Aorta (tissue), 5 donors: ENCODE measurements at regions not wholly inside any gene's neighbourhood (a gene's known extent, or its start where the extent isn't known, plus 50 kb on each side); places are given as distances from the start of the nearest gene placed in this dataset.

Source experiments
- ATAC-seq: fragments of 200-7000 bp; cut with Tn5 transposase; one replicate; pipeline ENCODE4 v1.9.1; 2022; ENCODE audit warnings: moderate library complexity; ENCODE audit not compliant: low FRiP score
- DNase-seq, 2 donors: peaks; one replicate each; pipeline ENCODE4 v3.0.0-alpha.2; 2020
- H3K27ac ChIP-seq, 2 donors: one replicate each; pipeline ENCODE4 v1.5.1; 2013; ENCODE audit warnings: low read length in 2 of 2, mild to moderate bottlenecking in 2 of 2, moderate library complexity in 2 of 2, control low read depth in 1 of 2, inconsistent platforms in 1 of 2, low read depth in 1 of 2
- H3K27me3 ChIP-seq, 2 donors: one replicate each; pipeline ENCODE4 v1.6.1; 2013; ENCODE audit warnings: control low read depth in 1 of 2, low read length in 1 of 2, mild to moderate bottlenecking in 1 of 2, moderate library complexity in 1 of 2; ENCODE audit not compliant: insufficient read depth in 2 of 2, control insufficient read depth in 1 of 2
- H3K36me3 ChIP-seq, 2 donors: one replicate each; pipeline ENCODE4 v1.6.1; 2013; ENCODE audit warnings: control low read depth in 1 of 2, low read length in 1 of 2, mild to moderate bottlenecking in 1 of 2; ENCODE audit not compliant: insufficient read depth in 2 of 2, control insufficient read depth in 1 of 2
- H3K4me1 ChIP-seq, 2 donors: one replicate each; pipeline ENCODE4 v1.6.1; 2013; ENCODE audit warnings: low read length in 2 of 2, control low read depth in 1 of 2, mild to moderate bottlenecking in 1 of 2, moderate library complexity in 1 of 2; ENCODE audit not compliant: insufficient read depth in 2 of 2, control insufficient read depth in 1 of 2
- H3K4me3 ChIP-seq, 2 donors: one replicate each; pipeline ENCODE4 v1.5.1; 2013; ENCODE audit warnings: low read length in 2 of 2, control low read depth in 1 of 2, mild to moderate bottlenecking in 1 of 2
- H3K9me3 ChIP-seq: one replicate; pipeline ENCODE4 v1.6.1; 2013; ENCODE audit warnings: mild to moderate bottlenecking, low read length; ENCODE audit not compliant: control insufficient read depth
- whole genome bisulfite sequencing, 2 donors: extraction: QIAGEN DNeasy Blood & Tissue Kit; methylation state at CpG; one replicate each; pipeline ENCODE4 v1.1.7; 2013; 5-methylcytosine and 5-hydroxymethylcytosine counted together
- intact Hi-C, 2 donors: fragments of 100-400 bp; cut with DNase I; formaldehyde crosslinking; loops; one replicate each; pipeline versions ENCODE4 v1.14.2 to v1.15.0; 2022
- donor health status: healthy with polysubstance abuse.
- donor health status: Bipolar disorder and iron deficiency.
- donor health status: DM: no; HTN: no; CAD: no.
- donor health status: DM: no; HTN: no; CAD: no.
- donor health status: DM: yes; HTN: yes; CAD: no.

GRCh38 chr11:30111786-30112185, 95.0 kb upstream of the KCNA4 start:
- Histone ChIP-seq H3K36me3 (no peaks in the 10 kb centered on the region), H3K27ac (no peak overlapping the region), H3K27me3 (no peaks in the 10 kb centered on the region), H3K9me3 (no peaks in the 10 kb centered on the region), H3K4me3 (no peak overlapping the region), H3K4me1 (no peaks in the 10 kb centered on the region)
- 43 to 45% methylated on average over 1 of the region's 1 CpG for WGBS, 2 donors
- intact Hi-C loops: no loop called here
- DNase-seq (no peak), ATAC-seq (no peak)

GRCh38 chr11:30113326-30113898, 96.6 kb upstream of the KCNA4 start:
- DNase-seq (no peak), ATAC-seq (no peak)
- 23 to 31% methylated on average over 2 of the region's 2 CpGs for WGBS, 2 donors
- no peaks in the 10 kb centered on the region for H3K9me3 ChIP-seq
- H3K27me3 ChIP-seq: no peaks in the 10 kb centered on the region
- intact Hi-C loops: no loop called here
- no peaks in the 10 kb centered on the region for H3K4me1 ChIP-seq
- H3K4me3 ChIP-seq: no peak overlapping the region
- no peaks in the 10 kb centered on the region for H3K36me3 ChIP-seq
- H3K27ac ChIP-seq: no peak overlapping the region

- Histone ChIP-seq H3K9me3 (no peaks in the 10 kb centered on the region), H3K27me3 (no peaks in the 10 kb centered on the region), H3K4me1 (no peaks in the 10 kb centered on the region), H3K27ac (no peak overlapping the region), H3K36me3 (no peaks in the 10 kb centered on the region), H3K4me3 (no peak overlapping the region)
- ATAC-seq (no peak), DNase-seq (no peak)
- intact Hi-C loops: no loop called here
- WGBS, 2 donors: 74 to 79% methylated on average over 1 of the region's 1 CpG
Measured at GRCh38 chr11:30116512-30116911, 99.7 kb upstream of the KCNA4 start.

GRCh38 chr11:30120045-30120589, 103.3 kb upstream of the KCNA4 start:
- H3K27ac ChIP-seq: no peak overlapping the region
- no peaks in the 10 kb centered on the region for H3K9me3 ChIP-seq
- H3K27me3 ChIP-seq: no peaks in the 10 kb centered on the region
- no peaks in the 10 kb centered on the region for H3K4me1 ChIP-seq
- DNase-seq (no peak), ATAC-seq (no peak)
- WGBS, 2 donors: 84 to 88% methylated on average over 4 of the region's 4 CpGs
- H3K36me3 ChIP-seq: no peaks in the 10 kb centered on the region
- intact Hi-C loops: no loop called here
- no peak overlapping the region for H3K4me3 ChIP-seq

- Histone ChIP-seq H3K27me3 (no peaks in the 10 kb centered on the region), H3K27ac (no peak overlapping the region), H3K4me3 (no peak overlapping the region), H3K9me3 (no peaks in the 10 kb centered on the region), H3K4me1 (peaks cover 0 to 2% of the 10 kb centered on the region in 2 donors), H3K36me3 (no peaks in the 10 kb centered on the region)
- 16 to 18% methylated on average over 2 of the region's 2 CpGs for WGBS, 2 donors
- intact Hi-C loops: no loop called here
- DNase-seq (no peak), ATAC-seq (no peak)
Measured at GRCh38 chr11:30125456-30125855, 105.4 kb upstream of the FSHB start.

GRCh38 chr11:30128269-30128932, 102.4 kb upstream of the FSHB start:
- H3K27me3 ChIP-seq: no peaks in the 10 kb centered on the region
- H3K9me3 ChIP-seq: no peaks in the 10 kb centered on the region
- H3K36me3 ChIP-seq: no peaks in the 10 kb centered on the region
- intact Hi-C loops: no loop called here
- 41 to 44% methylated on average over 3 of the region's 3 CpGs for WGBS, 2 donors
- H3K4me3 ChIP-seq: no peak overlapping the region
- ATAC-seq (no peak), DNase-seq (no peak)
- H3K27ac ChIP-seq: no peak overlapping the region
- peaks cover 0 to 2% of the 10 kb centered on the region in 2 donors for H3K4me1 ChIP-seq

GRCh38 chr11:30131535-30131934, 99.3 kb upstream of the FSHB start:
- no peak overlapping the region for H3K27ac ChIP-seq
- no peaks in the 10 kb centered on the region for H3K27me3 ChIP-seq
- 75 to 88% methylated on average over 2 of the region's 2 CpGs for WGBS, 2 donors
- no peaks in the 10 kb centered on the region for H3K36me3 ChIP-seq
- no peaks in the 10 kb centered on the region for H3K9me3 ChIP-seq
- DNase-seq (no peak), ATAC-seq (peak; percentile 57)
- intact Hi-C loops: no loop called here
- no peak overlapping the region for H3K4me3 ChIP-seq
- H3K4me1 ChIP-seq: peaks cover 0 to 2% of the 10 kb centered on the region in 2 donors

- no peak overlapping the region for H3K27ac ChIP-seq
- no peaks in the 10 kb centered on the region for H3K27me3 ChIP-seq
- DNase-seq: no peak
- H3K9me3 ChIP-seq: no peaks in the 10 kb centered on the region
- H3K4me3 ChIP-seq: no peak overlapping the region
- peaks cover 0 to 2% of the 10 kb centered on the region in 2 donors for H3K4me1 ChIP-seq
- no peak for ATAC-seq
- intact Hi-C loops: no loop called here
- 67 to 68% methylated on average over 4 of the region's 4 CpGs for WGBS, 2 donors
- H3K36me3 ChIP-seq: no peaks in the 10 kb centered on the region
Measured at GRCh38 chr11:30133281-30133680, 97.5 kb upstream of the FSHB start.

GRCh38 chr11:30143098-30143705, 87.6 kb upstream of the FSHB start:
- Histone ChIP-seq H3K36me3 (no peaks in the 10 kb centered on the region), H3K27ac (no peak overlapping the region), H3K27me3 (no peaks in the 10 kb centered on the region), H3K4me1 (no peaks in the 10 kb centered on the region), H3K9me3 (no peaks in the 10 kb centered on the region), H3K4me3 (no peak overlapping the region)
- ATAC-seq (no peak), DNase-seq (no peak)
- intact Hi-C loops: no loop called here
- 24 to 29% methylated on average over 3 of the region's 3 CpGs for WGBS, 2 donors
